ENCODE measurements at regions not wholly inside any gene's neighbourhood (a gene's known extent, or its start where the extent isn't known, plus 50 kb on each side); places are given as distances from the start of the nearest gene placed in this dataset.

- TF ChIP-seq POLR2A (IDR thresholded peaks at IDR 0.05) = no peak
- TF ChIP-seq CTCF (IDR thresholded peaks at IDR 0.05) = no peak
Observed at GRCh38 chr13:104634016-104634415, 1567.8 kb upstream of the SLC10A2 start.

All from right lobe of liver (tissue), 4 donors.